Astrocyte (in vitro differentiated cells and primary cell): ENCODE measurements at regions not wholly inside any gene's neighbourhood (a gene's known extent, or its start where the extent isn't known, plus 50 kb on each side); places are given as distances from the start of the nearest gene placed in this dataset.

Experiments used
- DNase-seq: peaks from one replicate; pipeline ENCODE4 v3.0.0-alpha.2; 2010; ENCODE audit warnings: low read depth
- FAIRE-seq: peaks from 2 replicates; lab custom pipeline; 2011; peaks lifted over from hg19 to GRCh38; lab: Jason Lieb, UNC
- H2AFZ ChIP-seq: 2 replicates; pipeline ENCODE4 v1.6.0; 2012; ENCODE audit warnings: low read depth, low read length, inconsistent platforms
- H3K27ac ChIP-seq: 2 replicates; pipeline ENCODE4 v1.5.1; 2011; ENCODE audit warnings: low read depth, low read length, inconsistent platforms
- H3K27me3 ChIP-seq: 2 replicates; pipeline ENCODE4 v1.6.0; 2011; ENCODE audit warnings: low read length, inconsistent platforms; ENCODE audit not compliant: insufficient read depth
- H3K36me3 ChIP-seq: 2 replicates; pipeline ENCODE4 v1.5.1; 2011; ENCODE audit warnings: low read length, inconsistent platforms; ENCODE audit not compliant: insufficient read depth
- H3K4me1 ChIP-seq: 2 replicates; pipeline ENCODE4 v1.5.1; 2011; ENCODE audit warnings: low read length, inconsistent platforms; ENCODE audit not compliant: insufficient read depth
- H3K4me2 ChIP-seq: 2 replicates; pipeline ENCODE4 v1.6.0; 2012; ENCODE audit warnings: low read length, inconsistent platforms
- H3K4me3 ChIP-seq: 2 replicates; pipeline ENCODE4 v1.5.1; 2011; ENCODE audit warnings: low read depth, mild to moderate bottlenecking, low read length, inconsistent platforms; ENCODE audit not compliant: insufficient read depth
- H3K79me2 ChIP-seq: 2 replicates; pipeline ENCODE4 v1.6.0; 2012; ENCODE audit warnings: mild to moderate bottlenecking, low read length, inconsistent platforms; ENCODE audit not compliant: insufficient read depth
- H3K9ac ChIP-seq: 2 replicates; pipeline ENCODE4 v1.6.0; 2012; ENCODE audit warnings: mild to moderate bottlenecking, low read length, inconsistent platforms
- H3K9me3 ChIP-seq: 2 replicates; pipeline ENCODE4 v1.5.1; 2012; ENCODE audit warnings: low read depth, mild to moderate bottlenecking, low read length, inconsistent platforms; ENCODE audit not compliant: insufficient read depth
- H4K20me1 ChIP-seq: 2 replicates; pipeline ENCODE4 v1.6.0; 2012; ENCODE audit warnings: low read length, inconsistent platforms; ENCODE audit not compliant: insufficient read depth
- H3K27ac Mint-ChIP-seq: one replicate; pipeline ENCODE4 v1.8.0; 2021; ENCODE audit warnings: mild to moderate bottlenecking, mixed read lengths; ENCODE audit not compliant: unreplicated experiment
- H3K27me3 Mint-ChIP-seq: one replicate; pipeline ENCODE4 v1.8.0; 2021; ENCODE audit warnings: low read depth, mixed read lengths; ENCODE audit not compliant: unreplicated experiment
- H3K36me3 Mint-ChIP-seq: one replicate; pipeline ENCODE4 v1.8.0; 2021; ENCODE audit warnings: low read depth, mixed read lengths; ENCODE audit not compliant: unreplicated experiment
- H3K4me1 Mint-ChIP-seq: one replicate; pipeline ENCODE4 v1.8.0; 2021; ENCODE audit warnings: low read depth, mixed read lengths; ENCODE audit not compliant: unreplicated experiment
- H3K4me3 Mint-ChIP-seq: one replicate; pipeline ENCODE4 v1.8.0; 2021; ENCODE audit warnings: mild to moderate bottlenecking, moderate library complexity, mixed read lengths; ENCODE audit not compliant: unreplicated experiment
- H3K9me3 Mint-ChIP-seq: one replicate; pipeline ENCODE4 v1.8.0; 2021; ENCODE audit warnings: mild to moderate bottlenecking, mixed read lengths; ENCODE audit not compliant: unreplicated experiment
- CTCF ChIP-seq: IDR thresholded peaks from 2 replicates; pipeline ENCODE4 v1.5.1; 2011; ENCODE audit warnings: low read depth, mild to moderate bottlenecking, inconsistent platforms, low read length, moderate library complexity; ENCODE audit not compliant: insufficient read depth
- EZH2 ChIP-seq: IDR thresholded peaks from 2 replicates; pipeline ENCODE4 v1.6.1; 2012; ENCODE audit warnings: mild to moderate bottlenecking, low read length, inconsistent platforms; ENCODE audit not compliant: insufficient read depth

- Histone ChIP-seq H3K9ac (no peak overlapping the region), H4K20me1 (peaks cover 4% of the 10 kb centered on the region), H3K27me3 (no peaks in the 10 kb centered on the region), H3K4me2 (no peak overlapping the region), H3K4me3 (no peak overlapping the region), H2AFZ (no peak overlapping the region), H3K27ac (no peak overlapping the region), H3K36me3 (no peaks in the 10 kb centered on the region), H3K79me2 (peaks cover 4% of the 10 kb centered on the region), H3K9me3 (no peaks in the 10 kb centered on the region), H3K4me1 (no peaks in the 10 kb centered on the region)
- Mint-ChIP-seq H3K27me3 (no peaks in the 10 kb centered on the region), H3K36me3 (peaks cover 2% of the 10 kb centered on the region), H3K4me1 (peaks cover 5% of the 10 kb centered on the region), H3K27ac (no peak overlapping the region), H3K4me3 (no peak overlapping the region), H3K9me3 (no peaks in the 10 kb centered on the region)
- TF ChIP-seq CTCF (no peak), EZH2 (no peak)
- FAIRE-seq (no peak), DNase-seq (no peak)
Measured at GRCh38 chrX:63436865-63437264, 85.7 kb upstream of the SPIN4 start.

- Histone ChIP-seq H3K79me2 (no peaks in the 10 kb centered on the region), H3K4me3 (no peak overlapping the region), H2AFZ (no peak overlapping the region), H3K27ac (no peak overlapping the region), H3K9ac (no peak overlapping the region), H4K20me1 (peaks cover 4% of the 10 kb centered on the region), H3K9me3 (no peaks in the 10 kb centered on the region), H3K36me3 (no peaks in the 10 kb centered on the region), H3K4me1 (no peaks in the 10 kb centered on the region), H3K4me2 (no peak overlapping the region), H3K27me3 (no peaks in the 10 kb centered on the region)
- no peak overlapping the region for H3K27ac Mint-ChIP-seq
- no peaks in the 10 kb centered on the region for H3K27me3 Mint-ChIP-seq
- peaks cover 5% of the 10 kb centered on the region for H3K4me1 Mint-ChIP-seq
- H3K4me3 Mint-ChIP-seq: no peak overlapping the region
- no peak for FAIRE-seq
- TF ChIP-seq CTCF (no peak), EZH2 (no peak)
- peaks cover 2% of the 10 kb centered on the region for H3K36me3 Mint-ChIP-seq
- H3K9me3 Mint-ChIP-seq: no peaks in the 10 kb centered on the region
- peak; percentile 44 for DNase-seq
Measured at GRCh38 chrX:63434665-63435064, 83.5 kb upstream of the SPIN4 start.

- Histone ChIP-seq H3K9ac (no peak overlapping the region), H3K4me3 (no peak overlapping the region), H3K4me2 (no peak overlapping the region), H3K9me3 (no peaks in the 10 kb centered on the region), H3K4me1 (no peaks in the 10 kb centered on the region), H2AFZ (no peak overlapping the region), H3K27me3 (no peaks in the 10 kb centered on the region), H3K36me3 (no peaks in the 10 kb centered on the region), H3K79me2 (no peaks in the 10 kb centered on the region), H4K20me1 (peaks cover 4% of the 10 kb centered on the region), H3K27ac (no peak overlapping the region)
- Mint-ChIP-seq H3K27me3 (no peaks in the 10 kb centered on the region), H3K4me1 (peaks cover 5% of the 10 kb centered on the region), H3K4me3 (no peak overlapping the region), H3K9me3 (no peaks in the 10 kb centered on the region), H3K36me3 (peaks cover 2% of the 10 kb centered on the region), H3K27ac (no peak overlapping the region)
- DNase-seq (no peak), FAIRE-seq (no peak)
- TF ChIP-seq CTCF: no peak
- no peak for TF ChIP-seq EZH2
Measured at GRCh38 chrX:63434206-63434605, 83.1 kb upstream of the SPIN4 start.
